Heart left ventricle (tissue), 13 donors: ENCODE measurements at regions not wholly inside any gene's neighbourhood (a gene's known extent, or its start where the extent isn't known, plus 50 kb on each side); places are given as distances from the start of the nearest gene placed in this dataset.

Experiments
- CTCF ChIP-seq, 12 donors: fragments of 200-600 bp; sonication (generic) in 4 of 12; IDR thresholded peaks; one replicate each; pipeline versions ENCODE4 v1.5.0 to v1.8.0; 2018 to 2022; ENCODE audit warnings: antibody characterized with exemption in 12 of 12, mild to moderate bottlenecking in 5 of 12
- POLR2A ChIP-seq, 2 donors: fragments of 450-650 bp; IDR thresholded peaks; one replicate each; pipeline ENCODE4 v1.6.1; 2017; ENCODE audit warnings: antibody characterized with exemption in 2 of 2, mild to moderate bottlenecking in 2 of 2, moderate library complexity in 2 of 2
- donor health status: ischemic (EF 13 %, LVEDD 7.1; RV severe dilation, severe dysfunction).
- donor health status: DM: no; HTN: yes; CAD: no.
- donor health status: DM: no; HTN: no; CAD: no.
- donor health status: ischemic (EF 25% LVEDD 6.9; RV normal size, moderate dysfunction).
- donor health status: ischemic (EF 25% LVEDD 5.7; RV mildly dilated, moderate dysfunction).
- donor health status: ischemic (EF 35%, LVEDD 5.7; RV mildly dilated, moderate dysfunction).
- donor health status: nonischemic (EF 11% LVEDD 7.7; RV severe dilation, severe dysfunction).
- donor health status: DM: yes; HTN: yes; CAD: no.
- donor health status: PGD.
- donor health status: ischemic (EF 29% LVEDD 5.4; RV normal size, mild dysfunction).
- donor health status: nonischemic (EF 23%, LVEDD 6.1; RV moderate dilation, normal function).

- TF ChIP-seq CTCF (IDR thresholded peaks at IDR 0.05) (no peak), POLR2A (IDR thresholded peaks at IDR 0.05) (no peak)
Observed at GRCh38 chr6:138572885-138573284, 73.6 kb upstream of the NHSL1 start.
